Gastroesophageal sphincter (tissue), 4 donors: ENCODE measurements at regions not wholly inside any gene's neighbourhood (a gene's known extent, or its start where the extent isn't known, plus 50 kb on each side); places are given as distances from the start of the nearest gene placed in this dataset.

Experiments used
- ATAC-seq: fragments of 150-250 bp; one replicate; pipeline ENCODE4 v1.9.1; 2016; ENCODE audit warnings: mild to moderate bottlenecking, moderate library complexity
- H3K27ac ChIP-seq, 4 donors: fragments of 200-600 bp; sonication (generic) in 3 of 4; 1 replicate in 3 of 4; 2 replicates in 1 of 4; pipeline ENCODE4 v1.5.1; 2016 to 2019
- H3K27me3 ChIP-seq: fragments of 200-600 bp; sonication (generic); one replicate; pipeline ENCODE4 v1.5.1; 2019
- H3K36me3 ChIP-seq, 2 donors: fragments of 200-600 bp; sonication (generic); one replicate each; pipeline ENCODE4 v1.5.1; 2019; ENCODE audit warnings: control low read depth in 1 of 2
- H3K4me1 ChIP-seq, 3 donors: fragments of 200-600 bp; sonication (generic); 1 replicate in 2 of 3; 2 replicates in 1 of 3; pipeline ENCODE4 v1.5.1; 2016 to 2019; ENCODE audit warnings: control low read depth in 2 of 3
- H3K4me3 ChIP-seq, 2 donors: fragments of 200-600 bp; sonication (generic); one replicate each; pipeline ENCODE4 v1.5.1; 2019; ENCODE audit warnings: mild to moderate bottlenecking in 1 of 2, moderate library complexity in 1 of 2
- H3K9me3 ChIP-seq, 3 donors: fragments of 200-600 bp; sonication (generic); one replicate each; pipeline ENCODE4 v1.5.1; 2017 to 2019; ENCODE audit warnings: control low read depth in 2 of 3
- EP300 ChIP-seq: sonication (generic); formaldehyde crosslinking; IDR thresholded peaks from one replicate; pipeline ENCODE4 v1.6.1; 2017; ENCODE audit warnings: antibody characterized with exemption, mild to moderate bottlenecking
- POLR2A ChIP-seq, 2 donors: fragments of 450-650 bp; IDR thresholded peaks; one replicate each; pipeline ENCODE4 v1.6.1; 2017; ENCODE audit warnings: antibody characterized with exemption in 2 of 2, mild to moderate bottlenecking in 2 of 2, moderate library complexity in 1 of 2
- POLR2AphosphoS5 ChIP-seq: sonication (generic); formaldehyde crosslinking; IDR thresholded peaks from one replicate; pipeline ENCODE4 v1.6.1; 2017; ENCODE audit warnings: antibody characterized with exemption
- WGBS, 2 donors: methylation state at CpG; one replicate each; pipeline ENCODE4 v1.1.5; 2018; ENCODE audit warnings: low coverage in 1 of 2; 5-methylcytosine and 5-hydroxymethylcytosine counted together
- TF ChIP-seq, protein P1 (sequence below), 4 experiments: fragments of 200-600 bp in 2 of 4; fragments of 450-650 bp in 2 of 4; sonication (generic) in 1 of 4; IDR thresholded peaks; one replicate each; pipeline ENCODE4 v1.5.1; 2017 to 2019; ENCODE audit warnings: antibody characterized with exemption in 4 of 4, mild to moderate bottlenecking in 2 of 4, moderate library complexity in 2 of 4

DNA sequence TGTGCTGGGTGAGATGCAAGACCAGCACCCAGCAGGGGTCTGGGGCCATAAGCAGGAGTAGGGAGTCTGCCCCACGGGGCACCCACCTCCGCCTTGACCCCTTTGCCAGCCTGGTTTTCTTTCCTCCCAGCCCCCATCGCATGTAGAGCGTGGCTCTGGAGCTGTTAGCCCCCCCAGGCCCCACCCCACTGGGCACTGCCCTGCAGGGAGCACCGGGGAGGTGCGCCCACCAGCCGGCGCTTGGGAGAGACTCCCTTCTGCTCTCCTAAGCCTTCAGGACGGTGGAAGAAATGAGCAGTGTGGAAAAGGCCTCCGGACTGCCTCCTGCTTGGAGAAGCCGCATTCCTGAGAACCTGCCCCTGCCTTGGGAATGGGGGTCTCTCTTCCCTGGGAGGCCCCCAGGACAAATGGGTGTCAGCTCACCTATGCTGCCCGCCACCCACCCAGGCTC, 186.2 kb downstream of the IRF8 start:
- WGBS, 2 donors = no CpG with 5 or more reads among the region's 12 CpGs
- Histone ChIP-seq H3K9me3 (no peaks in the 10 kb centered on the region), H3K4me3 (no peak overlapping the region), H3K27me3 (no peaks in the 10 kb centered on the region), H3K4me1 (no peaks in the 10 kb centered on the region), H3K36me3 (no peaks in the 10 kb centered on the region), H3K27ac (no peak overlapping the region)
- no peak for ATAC-seq
- TF ChIP-seq EP300 (no peak), POLR2AphosphoS5 (no peak), POLR2A (IDR thresholded peaks at IDR 0.05) (no peak)
- TF ChIP-seq, protein P1, sequence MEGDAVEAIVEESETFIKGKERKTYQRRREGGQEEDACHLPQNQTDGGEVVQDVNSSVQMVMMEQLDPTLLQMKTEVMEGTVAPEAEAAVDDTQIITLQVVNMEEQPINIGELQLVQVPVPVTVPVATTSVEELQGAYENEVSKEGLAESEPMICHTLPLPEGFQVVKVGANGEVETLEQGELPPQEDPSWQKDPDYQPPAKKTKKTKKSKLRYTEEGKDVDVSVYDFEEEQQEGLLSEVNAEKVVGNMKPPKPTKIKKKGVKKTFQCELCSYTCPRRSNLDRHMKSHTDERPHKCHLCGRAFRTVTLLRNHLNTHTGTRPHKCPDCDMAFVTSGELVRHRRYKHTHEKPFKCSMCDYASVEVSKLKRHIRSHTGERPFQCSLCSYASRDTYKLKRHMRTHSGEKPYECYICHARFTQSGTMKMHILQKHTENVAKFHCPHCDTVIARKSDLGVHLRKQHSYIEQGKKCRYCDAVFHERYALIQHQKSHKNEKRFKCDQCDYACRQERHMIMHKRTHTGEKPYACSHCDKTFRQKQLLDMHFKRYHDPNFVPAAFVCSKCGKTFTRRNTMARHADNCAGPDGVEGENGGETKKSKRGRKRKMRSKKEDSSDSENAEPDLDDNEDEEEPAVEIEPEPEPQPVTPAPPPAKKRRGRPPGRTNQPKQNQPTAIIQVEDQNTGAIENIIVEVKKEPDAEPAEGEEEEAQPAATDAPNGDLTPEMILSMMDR (IDR thresholded peaks at IDR 0.05) = no peak

DNA sequence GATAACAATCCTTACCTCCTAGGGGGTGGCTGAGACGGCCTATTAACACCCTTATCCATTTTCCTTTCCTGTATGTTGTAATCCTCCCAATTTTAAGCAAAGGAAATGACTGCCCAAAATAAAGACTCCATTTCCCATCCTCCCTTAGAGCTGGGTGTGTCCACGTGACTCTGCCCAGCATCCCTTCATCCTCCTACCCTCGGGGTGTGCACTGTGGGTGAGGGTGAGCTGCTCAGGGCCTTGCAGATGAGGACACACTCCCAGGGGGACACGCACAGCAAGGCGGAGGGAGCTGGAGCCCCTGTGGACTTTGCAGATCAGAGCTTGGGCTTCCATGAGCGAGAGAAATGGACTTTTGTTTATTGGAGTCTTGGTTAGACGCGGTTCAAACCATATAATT, 186.8 kb downstream of the IRF8 start:
- no peaks in the 10 kb centered on the region for H3K9me3 ChIP-seq
- no peak overlapping the region for H3K4me3 ChIP-seq
- WGBS, 2 donors = 79 to 86% methylated on average over 4 to 5 of the region's 8 CpGs
- H3K27ac ChIP-seq = no peak overlapping the region
- no peaks in the 10 kb centered on the region for H3K27me3 ChIP-seq
- no peaks in the 10 kb centered on the region for H3K4me1 ChIP-seq
- H3K36me3 ChIP-seq = no peaks in the 10 kb centered on the region
- ATAC-seq = no peak
- TF ChIP-seq POLR2A (IDR thresholded peaks at IDR 0.05) (no peak), EP300 (no peak), POLR2AphosphoS5 (no peak)
- TF ChIP-seq, protein P1 (IDR thresholded peaks at IDR 0.05) = no peak

DNA sequence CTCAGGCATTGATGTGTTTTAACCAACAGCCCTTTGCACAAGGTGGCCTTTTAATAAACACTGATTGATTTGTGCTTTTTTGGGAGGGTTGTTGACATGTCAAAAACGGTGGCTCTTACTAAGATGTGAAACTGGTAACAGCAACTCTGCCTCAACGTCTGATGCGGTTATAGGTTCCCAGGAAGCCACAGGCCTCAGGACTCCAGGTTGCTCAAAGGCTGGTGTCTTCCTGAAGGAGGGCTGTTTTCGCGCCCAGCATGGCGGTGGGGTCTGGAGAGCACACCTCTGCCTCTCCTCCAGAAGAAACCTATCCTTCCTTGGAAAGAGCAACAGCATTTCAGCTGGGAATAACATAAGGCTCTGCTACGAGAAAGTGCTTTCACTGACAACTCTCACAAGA, 187.5 kb downstream of the IRF8 start:
- Histone ChIP-seq H3K27ac (no peak overlapping the region), H3K4me1 (no peaks in the 10 kb centered on the region), H3K4me3 (no peak overlapping the region), H3K9me3 (no peaks in the 10 kb centered on the region), H3K36me3 (no peaks in the 10 kb centered on the region), H3K27me3 (no peaks in the 10 kb centered on the region)
- no peak for TF ChIP-seq POLR2AphosphoS5
- TF ChIP-seq EP300 = no peak
- TF ChIP-seq, protein P1 (IDR thresholded peaks at IDR 0.05) = no peak
- TF ChIP-seq POLR2A (IDR thresholded peaks at IDR 0.05) = no peak
- ATAC-seq = no peak
- 93 to 100% methylated on average over 3 to 4 of the region's 7 CpGs for WGBS, 2 donors

DNA sequence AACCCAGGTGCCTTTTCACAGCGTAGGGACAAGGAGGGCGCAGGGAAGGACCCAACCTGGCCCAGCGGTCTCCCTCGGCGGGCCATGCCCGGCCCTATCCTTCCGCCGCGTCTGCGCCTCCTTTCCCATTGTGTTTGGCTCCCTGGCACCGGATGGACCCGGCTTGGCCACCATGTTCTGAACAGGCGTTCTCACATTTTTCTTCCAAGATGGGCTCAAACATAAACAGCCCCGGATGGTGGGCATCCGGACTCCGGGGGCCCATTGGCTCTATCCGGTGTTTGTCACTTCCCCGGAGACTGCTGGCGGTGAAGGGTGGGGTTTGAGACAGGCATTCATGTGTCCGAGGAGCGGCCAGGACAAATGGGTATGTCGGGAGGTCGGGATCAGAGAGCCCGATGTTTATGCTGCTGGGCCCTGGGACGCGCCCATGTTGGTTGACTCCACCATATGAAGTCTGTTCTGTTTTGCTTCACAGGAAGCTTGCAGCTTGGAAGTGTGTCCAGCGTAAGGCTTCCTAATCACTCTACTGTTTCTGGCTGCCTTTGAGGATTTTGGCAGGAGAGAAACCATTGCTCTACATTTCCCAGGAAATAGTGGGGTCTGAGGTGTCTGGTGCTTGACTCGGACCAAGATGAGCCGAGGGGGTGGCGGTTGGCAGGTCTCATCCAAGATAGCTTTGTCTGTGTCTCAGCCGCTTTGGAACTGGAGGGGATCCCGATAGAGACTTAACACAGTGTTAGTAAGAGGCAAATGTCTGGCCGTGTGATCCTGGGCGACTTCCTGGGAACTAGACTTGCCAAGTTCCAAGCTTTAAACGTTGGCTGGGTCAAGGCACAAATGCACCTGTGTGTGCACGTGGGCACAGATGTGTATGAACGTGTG, 188.3 kb downstream of the IRF8 start:
- Histone ChIP-seq H3K27me3 (no peaks in the 10 kb centered on the region), H3K36me3 (no peaks in the 10 kb centered on the region), H3K9me3 (no peaks in the 10 kb centered on the region), H3K4me3 (no peak overlapping the region), H3K4me1 (no peaks in the 10 kb centered on the region), H3K27ac (no peak overlapping the region)
- 73% methylated on average over 16 of the region's 37 CpGs; no CpG with 5 or more reads in 1 of the 2 donors for WGBS, 2 donors
- no peak for TF ChIP-seq POLR2AphosphoS5
- TF ChIP-seq, protein P1 (IDR thresholded peaks at IDR 0.05) = no peak
- TF ChIP-seq POLR2A (IDR thresholded peaks at IDR 0.05) = no peak
- no peak for TF ChIP-seq EP300
- no peak for ATAC-seq

DNA sequence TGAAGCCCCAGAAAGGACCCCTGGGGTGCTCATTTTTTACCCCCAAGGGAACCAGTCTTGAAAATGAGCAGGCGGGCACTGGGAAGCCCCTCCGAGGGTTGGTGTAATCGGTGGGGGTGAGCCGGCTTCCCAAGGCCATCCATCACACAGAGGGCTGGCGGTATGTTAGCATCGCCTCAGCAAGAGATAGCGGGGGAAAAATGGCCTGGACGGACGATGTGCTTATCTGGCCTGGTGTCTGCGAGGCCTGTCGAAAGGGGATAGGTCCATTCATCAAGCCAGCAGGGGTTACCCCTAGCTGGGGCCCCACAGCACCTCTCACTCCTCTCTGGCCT, 188.9 kb downstream of the IRF8 start:
- no peak overlapping the region for H3K27ac ChIP-seq
- no peak for TF ChIP-seq EP300
- WGBS, 2 donors = 75% methylated on average over 5 of the region's 11 CpGs; no CpG with 5 or more reads in 1 of the 2 donors

More for the DNA sequence above, 188.9 kb downstream of the IRF8 start:
- H3K4me3 ChIP-seq = no peak overlapping the region
- no peaks in the 10 kb centered on the region for H3K27me3 ChIP-seq
- H3K9me3 ChIP-seq = no peaks in the 10 kb centered on the region
- no peaks in the 10 kb centered on the region for H3K36me3 ChIP-seq
- no peaks in the 10 kb centered on the region for H3K4me1 ChIP-seq
- no peak for ATAC-seq
